Endodermal cell (in vitro differentiated cells): ENCODE measurements at regions not wholly inside any gene's neighbourhood (a gene's known extent, or its start where the extent isn't known, plus 50 kb on each side); places are given as distances from the start of the nearest gene placed in this dataset.

Source experiments
- DNase-seq: peaks from one replicate; pipeline ENCODE4 v3.0.0-alpha.2; 2017
- H3K27ac ChIP-seq: 2 replicates; pipeline ENCODE4 v1.5.1; 2013; ENCODE audit warnings: mild to moderate bottlenecking, low read depth, low read length, moderate library complexity
- H3K27me3 ChIP-seq: 2 replicates; pipeline ENCODE4 v1.6.1; 2013; ENCODE audit warnings: mild to moderate bottlenecking, low read length, moderate library complexity; ENCODE audit not compliant: insufficient read depth, control insufficient read depth, poor library complexity, severe bottlenecking
- H3K36me3 ChIP-seq: 2 replicates; pipeline ENCODE4 v1.7.0; 2013; ENCODE audit warnings: mild to moderate bottlenecking, low read length, moderate library complexity; ENCODE audit not compliant: control insufficient read depth, insufficient read depth
- H3K4me1 ChIP-seq: one replicate; pipeline ENCODE4 v1.7.0; 2013; ENCODE audit warnings: low read length; ENCODE audit not compliant: control insufficient read depth, insufficient read depth
- H3K4me3 ChIP-seq: 2 replicates; pipeline ENCODE4 v1.5.1; 2013; ENCODE audit warnings: mild to moderate bottlenecking, low read length, moderate library complexity
- H3K9ac ChIP-seq: 2 replicates; pipeline ENCODE4 v1.6.1; 2013; ENCODE audit warnings: mild to moderate bottlenecking, low read length, moderate library complexity; ENCODE audit not compliant: poor library complexity, severe bottlenecking; ENCODE audit errors: extremely low read depth
- H3K9me3 ChIP-seq: 2 replicates; pipeline ENCODE4 v1.6.1; 2013; ENCODE audit warnings: mild to moderate bottlenecking, low read length, moderate library complexity; ENCODE audit not compliant: control insufficient read depth
- H3K27ac Mint-ChIP-seq: 2 replicates; pipeline ENCODE4 v1.8.0; 2020; ENCODE audit warnings: mixed read lengths
- H3K27me3 Mint-ChIP-seq: 2 replicates; pipeline ENCODE4 v1.8.0; 2021; ENCODE audit warnings: mild to moderate bottlenecking, mixed read lengths; ENCODE audit not compliant: insufficient read depth
- H3K36me3 Mint-ChIP-seq: 2 replicates; pipeline ENCODE4 v1.8.0; 2020; ENCODE audit warnings: low read depth, mixed read lengths
- H3K4me1 Mint-ChIP-seq: 2 replicates; pipeline ENCODE4 v1.8.0; 2020; ENCODE audit warnings: mixed read lengths
- H3K4me3 Mint-ChIP-seq: 2 replicates; pipeline ENCODE4 v1.8.0; 2020; ENCODE audit warnings: mild to moderate bottlenecking, moderate library complexity, mixed read lengths
- H3K9me3 Mint-ChIP-seq: 2 replicates; pipeline ENCODE4 v1.8.0; 2020; ENCODE audit warnings: mild to moderate bottlenecking, mixed read lengths
- CTCF ChIP-seq: fragments of 200-600 bp; sonication (generic); conservative IDR thresholded peaks from 2 replicates; pipeline ENCODE4 v1.5.0; 2021; ENCODE audit warnings: antibody characterized with exemption, mild to moderate bottlenecking
- WGBS, 2 experiments: methylation state at CpG; one replicate each; pipeline versions ENCODE4 v1.1.5 to v1.1.7; 2013; ENCODE audit warnings: missing lambda C conversion rate in 2 of 2, mixed read lengths in 1 of 2; ENCODE audit not compliant: insufficient coverage in 1 of 2, insufficient read length in 1 of 2; 5-methylcytosine and 5-hydroxymethylcytosine counted together

DNA sequence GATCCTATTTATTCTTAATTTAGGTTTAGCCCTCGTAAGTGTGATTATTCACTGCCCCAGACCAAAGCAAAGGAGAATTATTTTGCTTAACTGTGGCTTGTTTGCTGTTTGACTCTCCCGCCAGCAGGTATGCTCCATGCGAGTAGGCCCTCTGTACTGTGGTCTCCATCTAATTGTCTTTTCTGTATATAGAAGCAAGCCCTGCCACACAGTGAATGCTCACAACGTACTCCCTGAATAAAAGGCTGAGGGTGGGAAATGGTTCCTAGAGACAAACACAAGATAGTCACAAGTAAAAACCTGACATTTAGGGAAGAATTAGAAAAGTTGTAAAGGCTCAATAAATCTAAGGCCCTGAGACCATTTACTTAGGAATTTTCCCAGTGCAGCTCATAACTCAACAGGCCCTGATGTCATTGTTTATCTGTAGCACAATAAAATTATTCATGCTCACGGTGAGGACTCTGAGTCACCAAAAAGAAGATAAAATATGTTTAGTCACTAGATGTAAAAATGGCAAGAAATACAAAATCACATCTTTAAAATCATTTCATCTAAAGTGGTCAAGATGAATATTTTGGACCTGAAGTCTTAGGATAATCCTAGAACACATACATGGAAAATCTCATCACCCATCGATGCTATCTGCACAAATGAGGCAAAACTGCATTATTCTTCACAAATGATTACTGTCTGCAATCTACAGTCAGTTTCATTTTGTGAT is 473.2 kb downstream of the ENC1 start:
- DNase-seq: no peak
- H3K4me3 Mint-ChIP-seq: no peak overlapping the region
- Histone ChIP-seq H3K36me3 (no peaks in the 10 kb centered on the region), H3K4me1 (no peaks in the 10 kb centered on the region), H3K9ac (no peak overlapping the region), H3K4me3 (no peak overlapping the region), H3K9me3 (no peaks in the 10 kb centered on the region), H3K27me3 (no peaks in the 10 kb centered on the region), H3K27ac (no peak overlapping the region)
- H3K9me3 Mint-ChIP-seq: no peaks in the 10 kb centered on the region
- no peak for TF ChIP-seq CTCF
- WGBS, 2 experiments: 94 to 100% methylated on average over 4 to 6 of the region's 6 CpGs
- peaks cover 3% of the 10 kb centered on the region for H3K4me1 Mint-ChIP-seq
- no peak overlapping the region for H3K27ac Mint-ChIP-seq
- peaks cover 1% of the 10 kb centered on the region for H3K27me3 Mint-ChIP-seq
- no peaks in the 10 kb centered on the region for H3K36me3 Mint-ChIP-seq

DNA sequence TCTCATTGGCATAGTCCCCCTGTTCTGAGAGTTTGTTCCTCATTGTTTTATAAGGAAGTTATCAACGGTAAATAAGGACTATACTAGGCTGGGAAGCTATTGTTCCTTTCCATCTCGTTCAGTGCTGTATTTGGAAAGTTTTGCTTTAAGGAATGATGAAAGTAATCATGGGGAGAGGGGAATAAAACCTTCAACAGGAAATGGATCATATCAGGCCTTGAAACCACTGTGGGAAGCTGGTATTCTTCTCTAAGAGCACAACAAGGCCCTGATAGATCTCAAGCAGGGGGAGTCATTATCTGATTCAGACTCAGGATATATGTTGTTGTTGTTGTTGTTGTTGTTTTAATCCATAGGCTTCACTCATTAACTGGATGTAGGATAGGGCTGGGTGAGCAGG is 474.5 kb downstream of the ENC1 start:
- H3K36me3 ChIP-seq: no peaks in the 10 kb centered on the region
- no peak overlapping the region for H3K9ac ChIP-seq
- no peak overlapping the region for H3K27ac Mint-ChIP-seq
- H3K4me1 ChIP-seq: no peaks in the 10 kb centered on the region
- H3K36me3 Mint-ChIP-seq: no peaks in the 10 kb centered on the region
- no peaks in the 10 kb centered on the region for H3K27me3 ChIP-seq
- peaks cover 1% of the 10 kb centered on the region for H3K27me3 Mint-ChIP-seq
- TF ChIP-seq CTCF: no peak
- no peak overlapping the region for H3K4me3 Mint-ChIP-seq
- H3K9me3 ChIP-seq: no peaks in the 10 kb centered on the region
- H3K27ac ChIP-seq: no peak overlapping the region
- 86 to 90% methylated on average over 2 of the region's 2 CpGs for WGBS, 2 experiments
- DNase-seq: no peak
- H3K9me3 Mint-ChIP-seq: no peaks in the 10 kb centered on the region
- no peak overlapping the region for H3K4me3 ChIP-seq
- H3K4me1 Mint-ChIP-seq: peaks cover 3% of the 10 kb centered on the region

DNA sequence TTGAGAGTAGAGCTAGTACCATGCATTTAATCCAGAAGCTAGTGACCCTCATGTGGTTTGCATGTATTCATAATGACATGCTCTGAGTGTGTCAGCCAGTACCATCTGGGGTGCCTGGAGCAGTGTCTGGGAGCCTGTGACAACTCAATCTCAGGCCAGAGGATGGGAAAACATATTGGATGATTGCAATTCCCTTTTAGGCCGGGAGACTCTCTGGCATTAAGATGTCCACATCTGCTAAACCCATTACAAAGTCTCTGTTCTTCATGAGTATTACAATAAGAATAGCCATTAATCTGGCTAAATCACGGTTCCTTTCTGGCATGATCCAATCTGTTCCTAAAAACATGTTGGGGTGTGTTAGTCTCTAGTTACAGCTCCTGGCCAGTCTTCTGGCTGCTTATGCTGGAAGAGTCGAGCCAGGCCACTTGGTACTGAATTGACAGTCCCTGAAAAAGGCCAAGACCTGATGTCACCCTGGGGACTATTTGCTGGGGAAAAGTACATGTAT is 475.7 kb downstream of the ENC1 start:
- 92 to 100% methylated on average over 2 to 3 of the region's 3 CpGs for WGBS, 2 experiments
- no peaks in the 10 kb centered on the region for H3K9me3 Mint-ChIP-seq
- DNase-seq: no peak
- H3K27me3 ChIP-seq: no peaks in the 10 kb centered on the region
- peak overlapping the region; percentile 60 for H3K27ac ChIP-seq
- no peak for TF ChIP-seq CTCF
- no peak overlapping the region for H3K27ac Mint-ChIP-seq
- H3K4me3 Mint-ChIP-seq: no peak overlapping the region
- H3K27me3 Mint-ChIP-seq: no peaks in the 10 kb centered on the region
- no peak overlapping the region for H3K4me3 ChIP-seq
- no peak overlapping the region for H3K9ac ChIP-seq
- no peaks in the 10 kb centered on the region for H3K36me3 ChIP-seq
- H3K4me1 ChIP-seq: no peaks in the 10 kb centered on the region
- peaks cover 3% of the 10 kb centered on the region for H3K4me1 Mint-ChIP-seq
- no peaks in the 10 kb centered on the region for H3K9me3 ChIP-seq
- H3K36me3 Mint-ChIP-seq: no peaks in the 10 kb centered on the region
